Stimulated activated naive B cell treated with anti-CD40 and anti-IgM and Interleukin-4, amounts not matched to agents 10 μg/mL and 1 μg/mL and 100 μg/mL, for 72 hours (primary cell): ENCODE measurements at regions not wholly inside any gene's neighbourhood (a gene's known extent, or its start where the extent isn't known, plus 50 kb on each side); places are given as distances from the start of the nearest gene placed in this dataset.

ENCODE experiments used
- ATAC-seq, 2 donors: fragments of 150-1000 bp; cut with Tn5 transposase; replicated peaks; 2 replicates each; pipeline ENCODE4 v1.10.0; 2021; ENCODE audit warnings: moderate library complexity in 1 of 2
- DNase-seq: peaks from one replicate; pipeline ENCODE4 v3.0.0; 2021
- H3K27ac Mint-ChIP-seq: one replicate; pipeline ENCODE4 v1.8.0; 2022; ENCODE audit warnings: mild to moderate bottlenecking, mixed read lengths
- H3K27me3 Mint-ChIP-seq, 2 donors: one replicate each; pipeline ENCODE4 v1.8.0; 2022; ENCODE audit warnings: mixed read lengths in 2 of 2
- H3K36me3 Mint-ChIP-seq, 2 donors: one replicate each; pipeline ENCODE4 v1.8.0; 2022; ENCODE audit warnings: mixed read lengths in 2 of 2, mild to moderate bottlenecking in 1 of 2
- H3K4me1 Mint-ChIP-seq, 2 donors: one replicate each; pipeline ENCODE4 v1.8.0; 2022; ENCODE audit warnings: mixed read lengths in 2 of 2, mild to moderate bottlenecking in 1 of 2
- H3K4me3 Mint-ChIP-seq, 2 donors: one replicate each; pipeline ENCODE4 v1.8.0; 2022; ENCODE audit warnings: mild to moderate bottlenecking in 2 of 2, mixed read lengths in 2 of 2, moderate library complexity in 1 of 2
- H3K9me3 Mint-ChIP-seq, 2 donors: one replicate each; pipeline ENCODE4 v1.8.0; 2022; ENCODE audit warnings: mixed read lengths in 2 of 2, mild to moderate bottlenecking in 1 of 2

DNA sequence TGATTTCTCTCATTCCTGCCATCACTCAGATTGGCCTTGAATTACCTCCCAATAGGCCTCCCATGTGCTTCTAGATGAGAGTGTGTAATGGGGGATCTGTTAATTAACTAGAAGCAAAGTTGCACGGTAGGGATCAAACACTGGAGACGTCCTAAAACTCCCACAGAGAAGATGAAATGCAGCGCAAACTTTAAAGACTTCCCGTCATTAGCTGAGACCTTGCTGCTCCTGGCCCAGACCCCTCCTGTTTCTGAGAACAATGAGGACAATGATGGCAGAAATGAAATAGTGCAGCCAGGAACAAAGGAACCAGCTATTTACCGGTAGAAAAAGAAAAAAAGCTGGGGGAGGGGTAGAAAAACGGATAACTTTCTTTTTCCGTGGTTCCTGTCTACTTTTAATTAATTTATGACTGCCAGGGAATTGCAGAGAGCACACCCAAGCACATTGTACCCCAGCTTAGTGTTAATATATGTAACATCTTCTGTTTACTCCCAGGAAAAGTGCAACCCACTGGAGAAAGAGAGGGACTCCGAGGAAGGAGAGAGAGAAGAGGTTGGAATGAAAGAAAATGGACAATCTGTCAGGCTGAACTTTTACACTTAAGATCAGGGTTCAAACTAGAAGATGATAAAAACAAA, 280.7 kb upstream of the SOX5 start:
- Mint-ChIP-seq H3K27ac (no peak overlapping the region), H3K27me3 (no peaks in the 10 kb centered on the region), H3K4me3 (no peak overlapping the region), H3K36me3 (no peaks in the 10 kb centered on the region), H3K4me1 (peaks cover 5 to 11% of the 10 kb centered on the region in 2 donors), H3K9me3 (no peaks in the 10 kb centered on the region)
- ATAC-seq (no peak), DNase-seq (no peak)

DNA sequence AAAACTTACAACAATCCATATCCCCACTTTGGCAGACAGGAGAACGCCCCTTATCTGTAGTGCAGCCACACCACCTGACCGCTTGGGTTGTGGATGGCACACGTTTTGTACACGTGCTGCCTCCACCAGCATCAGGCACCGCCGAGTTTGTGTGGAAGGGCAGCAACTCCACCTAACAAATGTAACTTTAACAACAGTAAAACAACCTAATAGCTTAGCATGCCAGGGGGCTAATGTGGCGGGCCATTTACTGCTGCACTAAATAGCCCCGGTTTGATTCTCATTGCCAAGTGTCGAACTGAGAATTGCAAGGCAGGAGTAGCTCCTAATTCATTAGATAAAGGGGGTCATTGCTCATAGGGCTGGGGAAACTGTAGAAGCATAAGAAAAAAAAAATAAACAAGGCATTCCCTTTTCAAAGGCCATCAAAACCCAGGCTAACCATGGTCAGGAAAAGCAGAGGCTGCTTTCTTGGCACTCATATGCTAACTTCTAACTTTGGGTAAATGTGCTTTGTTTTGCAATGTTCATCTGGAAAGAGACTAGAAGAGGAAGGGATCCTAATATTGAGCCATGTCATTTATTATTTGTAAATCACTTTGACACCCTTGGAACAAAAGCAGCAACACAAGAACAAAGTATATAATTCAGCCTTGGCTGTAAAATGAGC, 279.7 kb upstream of the SOX5 start:
- H3K36me3 Mint-ChIP-seq = no peaks in the 10 kb centered on the region
- H3K4me1 Mint-ChIP-seq = peaks cover 5 to 11% of the 10 kb centered on the region in 2 donors
- H3K9me3 Mint-ChIP-seq = no peaks in the 10 kb centered on the region
- no peak for DNase-seq
- ATAC-seq = no peak
- H3K4me3 Mint-ChIP-seq = no peak overlapping the region
- no peaks in the 10 kb centered on the region for H3K27me3 Mint-ChIP-seq
- no peak overlapping the region for H3K27ac Mint-ChIP-seq

DNA sequence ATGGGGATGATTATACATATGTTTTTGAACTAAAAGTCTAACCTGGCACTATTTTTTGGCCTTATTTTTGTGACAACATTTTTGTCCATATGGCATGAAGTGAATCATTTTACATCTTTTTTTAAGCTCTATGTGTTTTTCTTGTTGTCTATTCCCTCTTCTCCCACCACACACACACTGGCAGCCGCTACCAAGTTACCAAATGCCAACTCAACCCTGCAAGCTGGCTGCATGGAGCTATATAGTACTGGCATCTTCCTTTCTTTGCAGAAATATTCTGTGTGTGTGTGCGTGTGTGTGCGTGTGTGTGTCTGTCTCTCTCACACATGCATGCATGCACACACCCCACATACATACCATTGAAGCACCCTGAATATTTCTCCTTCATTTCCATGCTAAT, 278.9 kb upstream of the SOX5 start:
- no peaks in the 10 kb centered on the region for H3K27me3 Mint-ChIP-seq
- ATAC-seq = no peak
- peaks cover 5 to 11% of the 10 kb centered on the region in 2 donors for H3K4me1 Mint-ChIP-seq
- no peaks in the 10 kb centered on the region for H3K36me3 Mint-ChIP-seq
- no peaks in the 10 kb centered on the region for H3K9me3 Mint-ChIP-seq
- DNase-seq = no peak
- H3K27ac Mint-ChIP-seq = no peak overlapping the region
- no peak overlapping the region for H3K4me3 Mint-ChIP-seq

DNA sequence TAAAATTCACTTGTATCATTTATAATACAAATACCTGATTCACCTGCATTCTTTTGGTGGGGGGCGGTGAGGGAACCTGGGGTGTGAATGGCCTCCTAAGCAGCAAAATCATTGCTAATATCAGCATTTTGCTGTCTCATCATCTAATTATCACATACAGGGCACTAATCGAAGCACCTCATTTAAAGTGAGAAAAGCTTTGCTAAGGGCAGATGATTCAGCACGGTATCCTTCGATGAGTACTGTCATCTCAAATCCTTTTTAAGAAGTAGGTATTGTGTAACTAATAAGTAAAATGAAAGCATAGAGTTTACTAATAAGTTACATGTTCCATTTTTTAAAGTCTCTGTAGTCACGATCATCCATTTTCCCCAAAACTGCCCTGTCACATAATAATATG, 278.1 kb upstream of the SOX5 start:
- no peaks in the 10 kb centered on the region for H3K9me3 Mint-ChIP-seq
- no peak overlapping the region for H3K27ac Mint-ChIP-seq
- peaks cover 5 to 11% of the 10 kb centered on the region in 2 donors for H3K4me1 Mint-ChIP-seq
- no peak for DNase-seq
- ATAC-seq = no peak
- no peak overlapping the region for H3K4me3 Mint-ChIP-seq
- no peaks in the 10 kb centered on the region for H3K27me3 Mint-ChIP-seq
- H3K36me3 Mint-ChIP-seq = no peaks in the 10 kb centered on the region

DNA sequence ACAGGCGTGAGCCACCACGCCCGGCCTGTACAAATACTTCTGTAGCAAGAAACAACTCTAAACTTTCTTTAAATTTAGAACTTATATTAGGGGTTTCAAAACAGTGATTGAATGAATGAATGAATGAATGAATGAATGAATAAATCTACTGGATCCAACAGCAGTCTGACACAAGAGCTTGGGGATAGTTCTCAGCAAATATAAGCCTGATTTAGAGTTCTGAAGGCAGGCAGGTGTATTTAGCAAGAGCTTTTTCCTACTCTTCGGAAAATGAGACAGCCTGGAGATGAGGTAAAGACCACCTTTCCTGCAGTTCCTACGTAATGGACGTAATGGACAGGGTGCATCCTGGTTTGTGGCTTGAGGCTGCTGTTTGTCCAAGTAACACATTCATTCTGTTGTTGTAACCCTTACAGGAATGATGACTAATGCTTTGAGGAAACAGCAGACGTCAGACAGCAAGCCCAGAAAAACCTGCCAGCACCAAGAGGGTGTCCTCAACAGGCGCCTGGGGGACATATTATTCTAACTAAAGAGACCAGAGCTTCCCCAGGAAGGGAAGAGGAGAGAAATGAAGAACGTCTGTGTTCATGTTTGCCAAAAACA, 277.4 kb upstream of the SOX5 start:
- no peak for ATAC-seq
- no peak for DNase-seq
- no peak overlapping the region for H3K27ac Mint-ChIP-seq
- no peaks in the 10 kb centered on the region for H3K27me3 Mint-ChIP-seq
- H3K36me3 Mint-ChIP-seq = no peaks in the 10 kb centered on the region
- H3K4me3 Mint-ChIP-seq = peak overlapping the region in 1 of 2 donors; percentile 3
- peaks cover 5 to 11% of the 10 kb centered on the region in 2 donors for H3K4me1 Mint-ChIP-seq
- no peaks in the 10 kb centered on the region for H3K9me3 Mint-ChIP-seq

DNA sequence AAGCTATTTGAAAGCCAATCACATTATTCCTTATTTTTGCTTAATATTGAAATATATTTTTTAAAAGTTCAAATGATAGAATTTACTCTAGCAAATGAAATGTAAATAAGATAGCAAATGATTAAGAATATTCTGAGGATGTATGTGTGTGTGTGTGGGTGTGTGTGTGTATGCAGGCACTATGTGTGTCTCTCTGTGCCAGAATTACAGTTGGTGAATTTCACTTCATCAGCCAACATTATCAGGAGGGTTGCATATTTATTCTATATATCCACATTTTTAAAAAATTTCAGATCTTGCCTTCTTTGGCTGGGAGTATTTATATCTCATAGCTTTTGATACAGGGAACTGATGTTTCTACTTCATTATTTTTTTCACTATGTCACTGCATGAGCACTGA, 274.9 kb upstream of the SOX5 start:
- no peaks in the 10 kb centered on the region for H3K36me3 Mint-ChIP-seq
- ATAC-seq (no peak), DNase-seq (no peak)
- no peaks in the 10 kb centered on the region for H3K27me3 Mint-ChIP-seq
- H3K27ac Mint-ChIP-seq = no peak overlapping the region
- H3K4me3 Mint-ChIP-seq = no peak overlapping the region
- no peaks in the 10 kb centered on the region for H3K9me3 Mint-ChIP-seq
- peaks cover 5 to 11% of the 10 kb centered on the region in 2 donors for H3K4me1 Mint-ChIP-seq

DNA sequence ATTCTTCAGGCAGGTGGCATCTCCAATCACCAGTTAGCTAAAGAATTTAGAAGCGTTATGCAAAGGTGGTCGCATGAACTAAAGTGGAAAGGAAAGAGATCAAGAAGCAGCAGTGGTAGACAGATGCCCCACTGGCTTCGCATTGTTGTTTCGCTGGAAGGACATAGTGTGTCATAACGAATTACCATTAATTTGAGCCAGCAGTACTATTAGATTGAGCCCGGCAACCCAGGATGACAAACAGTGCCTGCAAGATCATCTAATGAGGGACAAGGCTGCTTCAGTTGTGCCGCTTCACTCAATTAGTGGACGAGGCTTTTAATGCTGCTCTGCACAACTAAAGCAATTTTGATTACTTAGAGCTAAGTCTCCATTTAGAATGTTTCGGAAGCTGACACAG, 274.5 kb upstream of the SOX5 start:
- ATAC-seq = no peak
- Mint-ChIP-seq H3K36me3 (no peaks in the 10 kb centered on the region), H3K27me3 (no peaks in the 10 kb centered on the region), H3K4me3 (no peak overlapping the region), H3K9me3 (no peaks in the 10 kb centered on the region), H3K4me1 (peaks cover 5 to 11% of the 10 kb centered on the region in 2 donors), H3K27ac (no peak overlapping the region)
- DNase-seq = no peak

DNA sequence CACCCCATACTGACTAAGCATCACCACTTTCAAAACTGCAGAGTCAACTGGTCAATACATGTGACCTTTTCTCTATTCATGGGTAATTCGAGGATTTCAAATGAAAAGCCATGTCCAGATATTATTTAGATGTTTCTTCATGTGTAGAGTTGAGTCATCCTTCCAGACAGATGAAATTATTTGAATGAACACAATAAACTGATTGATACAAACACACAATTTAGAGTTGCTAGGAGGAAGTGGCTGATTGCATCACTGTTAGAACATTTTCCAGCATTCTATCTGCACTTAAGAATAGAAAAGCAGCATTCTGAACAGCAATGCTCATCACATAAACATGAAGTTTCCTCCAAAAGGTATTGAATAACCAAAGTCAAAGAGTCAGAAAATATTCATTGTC, 273.5 kb upstream of the SOX5 start:
- Mint-ChIP-seq H3K4me3 (no peak overlapping the region), H3K4me1 (peaks cover 4 to 9% of the 10 kb centered on the region in 2 donors), H3K36me3 (no peaks in the 10 kb centered on the region), H3K9me3 (no peaks in the 10 kb centered on the region), H3K27me3 (no peaks in the 10 kb centered on the region), H3K27ac (no peak overlapping the region)
- ATAC-seq (no peak), DNase-seq (no peak)

DNA sequence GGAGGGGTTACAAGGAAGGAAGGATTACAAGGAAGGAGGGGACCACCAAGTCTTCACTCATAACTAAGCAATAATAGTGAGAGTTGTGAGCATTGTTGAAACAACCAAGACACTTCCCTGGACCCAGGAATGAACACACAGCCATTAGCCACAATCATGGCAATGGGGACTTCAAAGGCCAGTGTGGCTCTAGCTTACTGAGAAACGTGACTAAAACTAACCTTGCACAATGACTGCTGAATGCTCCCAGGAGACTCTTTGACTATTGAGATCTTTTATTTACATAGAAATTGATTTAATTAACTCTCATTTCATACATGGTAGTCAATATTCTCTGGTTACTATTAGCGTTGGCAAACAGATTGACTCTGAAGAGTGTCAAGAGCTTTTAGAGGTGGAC, 263.0 kb upstream of the SOX5 start:
- Mint-ChIP-seq H3K4me1 (no peaks in the 10 kb centered on the region), H3K27me3 (no peaks in the 10 kb centered on the region), H3K27ac (no peak overlapping the region), H3K36me3 (no peaks in the 10 kb centered on the region), H3K4me3 (no peak overlapping the region), H3K9me3 (no peaks in the 10 kb centered on the region)
- DNase-seq = no peak
- peak in 1 of 2 donors; percentile 36 for ATAC-seq

DNA sequence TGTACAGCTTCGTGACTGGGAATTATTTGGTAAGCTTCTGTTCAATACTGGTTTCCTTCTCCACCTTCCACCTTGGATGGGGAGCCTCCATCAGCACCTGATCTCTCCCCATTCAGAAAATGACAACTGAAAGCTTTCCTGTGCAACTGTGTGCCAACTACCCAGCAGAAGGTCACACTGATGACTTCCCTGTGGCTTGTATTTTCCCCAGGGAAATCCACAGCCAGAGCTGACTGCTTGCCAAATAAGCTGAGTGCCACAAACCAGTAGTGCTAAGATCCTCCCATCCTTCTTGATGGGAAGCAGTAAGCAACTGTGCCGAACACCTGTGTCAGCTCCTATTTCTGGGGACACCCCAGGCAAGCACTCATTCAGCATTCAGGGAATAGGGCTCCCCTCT, 257.2 kb upstream of the SOX5 start:
- Mint-ChIP-seq H3K9me3 (peaks cover 0 to 3% of the 10 kb centered on the region in 2 donors), H3K4me1 (peaks cover 3 to 5% of the 10 kb centered on the region in 2 donors), H3K4me3 (no peak overlapping the region), H3K27ac (no peak overlapping the region), H3K36me3 (peaks cover 0 to 5% of the 10 kb centered on the region in 2 donors), H3K27me3 (no peaks in the 10 kb centered on the region)
- ATAC-seq (no peak), DNase-seq (no peak)

DNA sequence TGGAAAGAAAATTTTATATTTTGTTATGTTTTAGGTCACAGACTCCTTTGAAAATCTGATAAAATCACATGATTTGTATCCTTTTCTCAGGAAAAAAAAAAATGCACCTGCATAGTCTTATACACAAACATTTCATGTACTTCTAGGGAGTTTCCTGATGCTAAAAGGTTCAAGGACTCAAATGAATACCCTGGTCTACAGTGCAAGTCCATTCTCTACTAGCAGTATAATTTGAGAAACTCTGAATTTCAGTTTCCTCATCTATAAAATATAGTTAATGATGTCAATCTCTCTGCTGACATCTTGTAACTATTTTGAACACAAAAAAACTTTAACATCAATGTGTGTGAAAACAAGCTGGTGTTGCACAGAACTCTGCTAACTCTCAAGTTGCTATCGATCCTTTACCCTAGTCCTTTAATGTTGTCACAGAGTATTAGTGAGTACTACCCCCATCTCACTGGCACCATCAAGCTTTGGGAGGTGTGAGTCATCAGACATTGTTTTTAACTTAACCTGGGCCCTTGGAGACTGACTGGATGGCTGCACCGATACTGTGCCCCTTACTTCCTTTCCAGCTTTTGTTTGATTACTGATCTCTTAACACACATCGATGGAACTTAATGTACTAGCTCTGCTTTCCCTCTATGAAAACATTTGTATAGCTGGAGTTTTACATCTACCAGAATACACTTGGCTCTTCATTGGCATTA, 251.9 kb upstream of the SOX5 start:
- peaks cover 0 to 5% of the 10 kb centered on the region in 2 donors for H3K36me3 Mint-ChIP-seq
- peaks cover 0 to 3% of the 10 kb centered on the region in 2 donors for H3K9me3 Mint-ChIP-seq
- peak; percentile 7 for DNase-seq
- peaks cover 14 to 29% of the 10 kb centered on the region in 2 donors for H3K4me1 Mint-ChIP-seq
- peak; percentile 68 to 76 for ATAC-seq
- peak overlapping the region; percentile 86 for H3K27ac Mint-ChIP-seq
- no peaks in the 10 kb centered on the region for H3K27me3 Mint-ChIP-seq
- H3K4me3 Mint-ChIP-seq = no peak overlapping the region

DNA sequence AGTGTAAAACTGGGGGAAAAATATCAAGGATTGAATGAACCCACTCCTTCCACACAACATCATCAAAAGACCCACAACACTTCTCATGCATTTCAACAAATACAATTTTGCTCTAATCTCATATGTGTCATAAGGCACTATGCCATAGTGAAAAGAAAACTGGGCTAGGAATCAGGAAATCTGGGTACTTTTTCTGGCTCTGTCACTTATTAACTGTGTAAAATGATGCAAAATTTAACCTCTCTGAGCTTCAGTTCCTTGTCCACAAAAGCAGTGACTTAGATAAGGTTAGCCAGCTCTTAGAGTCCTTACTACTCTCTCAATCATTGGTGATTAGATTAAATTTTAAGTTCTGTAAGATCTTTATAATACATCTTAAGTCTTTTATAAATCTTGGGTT, 250.5 kb upstream of the SOX5 start:
- H3K9me3 Mint-ChIP-seq = peaks cover 0 to 3% of the 10 kb centered on the region in 2 donors
- H3K4me3 Mint-ChIP-seq = no peak overlapping the region
- H3K27ac Mint-ChIP-seq = peak overlapping the region; percentile 86
- peaks cover 14 to 29% of the 10 kb centered on the region in 2 donors for H3K4me1 Mint-ChIP-seq
- H3K36me3 Mint-ChIP-seq = peaks cover 0 to 5% of the 10 kb centered on the region in 2 donors
- DNase-seq (no peak), ATAC-seq (peak; percentile 37 to 42)
- no peaks in the 10 kb centered on the region for H3K27me3 Mint-ChIP-seq

DNA sequence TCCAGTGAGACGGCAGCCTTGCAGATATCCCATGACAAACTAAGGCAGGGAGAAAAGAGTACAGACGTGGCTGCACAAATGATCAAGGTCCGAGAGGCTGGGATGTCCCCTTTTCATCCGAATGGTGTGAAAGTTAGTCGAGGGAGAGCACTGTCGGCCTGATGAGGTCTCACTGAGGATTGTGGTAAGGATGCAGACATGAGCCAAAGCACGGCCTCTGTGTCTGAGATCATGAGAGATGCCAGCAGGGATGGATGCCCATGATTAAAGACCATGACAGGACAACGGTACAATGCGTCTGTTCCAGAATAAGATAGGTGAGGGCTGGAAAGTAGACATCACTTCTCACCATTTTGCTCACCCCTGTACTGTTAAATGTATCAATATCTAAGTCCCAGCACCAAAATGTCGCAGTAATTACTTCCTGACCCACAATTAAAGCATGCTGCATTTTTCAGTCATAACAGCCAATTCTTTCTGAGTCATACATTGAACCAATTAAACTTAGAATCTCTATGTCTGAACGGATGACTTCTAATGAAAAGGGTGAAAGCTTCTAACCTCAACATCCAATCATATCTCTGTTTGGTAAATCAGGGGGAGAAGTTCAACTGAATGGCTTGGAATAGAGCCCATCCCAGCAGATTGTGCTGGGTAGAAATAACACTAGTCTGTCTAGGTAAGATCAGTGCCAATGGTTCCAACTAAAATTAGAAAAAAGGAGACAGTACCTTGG, 249.6 kb upstream of the SOX5 start:
- Mint-ChIP-seq H3K27ac (no peak overlapping the region), H3K36me3 (peaks cover 0 to 5% of the 10 kb centered on the region in 2 donors), H3K4me3 (no peak overlapping the region), H3K4me1 (peaks cover 14 to 29% of the 10 kb centered on the region in 2 donors), H3K27me3 (no peaks in the 10 kb centered on the region), H3K9me3 (peaks cover 0 to 3% of the 10 kb centered on the region in 2 donors)
- DNase-seq = no peak
- ATAC-seq = peak in 1 of 2 donors; percentile 27

DNA sequence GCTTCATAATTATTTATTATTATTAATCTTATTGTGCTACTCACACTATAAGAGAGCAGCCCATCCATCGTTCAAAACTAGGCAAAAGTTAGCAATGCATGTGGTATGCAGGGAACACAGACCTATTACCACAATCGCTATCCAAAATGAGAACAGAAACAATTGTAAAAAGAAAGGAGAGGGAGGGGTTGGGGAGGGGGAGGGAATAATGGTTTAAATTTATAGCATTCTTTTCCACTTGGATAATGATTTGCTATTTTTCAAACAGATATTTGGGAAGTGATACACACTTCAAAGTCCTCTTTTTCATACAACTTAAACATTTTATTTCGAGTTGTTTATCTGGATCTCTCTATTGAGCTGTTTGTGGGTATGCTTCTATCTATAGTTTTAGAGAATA, 248.6 kb upstream of the SOX5 start:
- Mint-ChIP-seq H3K27me3 (no peaks in the 10 kb centered on the region), H3K4me3 (no peak overlapping the region), H3K36me3 (no peaks in the 10 kb centered on the region), H3K27ac (no peak overlapping the region), H3K4me1 (peaks cover 14 to 29% of the 10 kb centered on the region in 2 donors), H3K9me3 (peaks cover 0 to 1% of the 10 kb centered on the region in 2 donors)
- DNase-seq (no peak), ATAC-seq (no peak)
